ENCODE measurements at regions not wholly inside any gene's neighbourhood (a gene's known extent, or its start where the extent isn't known, plus 50 kb on each side); places are given as distances from the start of the nearest gene placed in this dataset.

- TF ChIP-seq, protein P1, sequence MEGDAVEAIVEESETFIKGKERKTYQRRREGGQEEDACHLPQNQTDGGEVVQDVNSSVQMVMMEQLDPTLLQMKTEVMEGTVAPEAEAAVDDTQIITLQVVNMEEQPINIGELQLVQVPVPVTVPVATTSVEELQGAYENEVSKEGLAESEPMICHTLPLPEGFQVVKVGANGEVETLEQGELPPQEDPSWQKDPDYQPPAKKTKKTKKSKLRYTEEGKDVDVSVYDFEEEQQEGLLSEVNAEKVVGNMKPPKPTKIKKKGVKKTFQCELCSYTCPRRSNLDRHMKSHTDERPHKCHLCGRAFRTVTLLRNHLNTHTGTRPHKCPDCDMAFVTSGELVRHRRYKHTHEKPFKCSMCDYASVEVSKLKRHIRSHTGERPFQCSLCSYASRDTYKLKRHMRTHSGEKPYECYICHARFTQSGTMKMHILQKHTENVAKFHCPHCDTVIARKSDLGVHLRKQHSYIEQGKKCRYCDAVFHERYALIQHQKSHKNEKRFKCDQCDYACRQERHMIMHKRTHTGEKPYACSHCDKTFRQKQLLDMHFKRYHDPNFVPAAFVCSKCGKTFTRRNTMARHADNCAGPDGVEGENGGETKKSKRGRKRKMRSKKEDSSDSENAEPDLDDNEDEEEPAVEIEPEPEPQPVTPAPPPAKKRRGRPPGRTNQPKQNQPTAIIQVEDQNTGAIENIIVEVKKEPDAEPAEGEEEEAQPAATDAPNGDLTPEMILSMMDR (conservative IDR thresholded peaks at IDR 0.05; ENCODE audit: low read depth, low read length): no peak
- TF ChIP-seq USF2 (IDR thresholded peaks at IDR 0.05; ENCODE audit: low read depth, low read length): no peak
- TF ChIP-seq RFX5 (IDR thresholded peaks at IDR 0.05; ENCODE audit: low read depth, low read length): no peak
- no peak for TF ChIP-seq SMC3 (IDR thresholded peaks at IDR 0.05; ENCODE audit: low read depth, low read length)
- no peak for TF ChIP-seq RAD21 (IDR thresholded peaks at IDR 0.05; ENCODE audit: low read length)
- TF ChIP-seq POLR2A (IDR thresholded peaks at IDR 0.05; ENCODE audit: low read depth, low read length): no peak
- no peak for TF ChIP-seq FOS (IDR thresholded peaks at IDR 0.05; ENCODE audit: low read depth, low read length)
- no peak for TF ChIP-seq MAFK (IDR thresholded peaks at IDR 0.05; ENCODE audit: low read depth, low read length)
- TF ChIP-seq CHD1 (IDR thresholded peaks at IDR 0.05; ENCODE audit: low read depth, low read length): no peak
- no peak for TF ChIP-seq RCOR1 (IDR thresholded peaks at IDR 0.05; ENCODE audit: insufficient replicate concordance, low read length)
Measured at GRCh38 chr2:65706411-65706810, 274.0 kb upstream of the SPRED2 start.

All from IMR-90 (cell line).